ENCODE measurements at regions not wholly inside any gene's neighbourhood (a gene's known extent, or its start where the extent isn't known, plus 50 kb on each side); places are given as distances from the start of the nearest gene placed in this dataset.

DNA sequence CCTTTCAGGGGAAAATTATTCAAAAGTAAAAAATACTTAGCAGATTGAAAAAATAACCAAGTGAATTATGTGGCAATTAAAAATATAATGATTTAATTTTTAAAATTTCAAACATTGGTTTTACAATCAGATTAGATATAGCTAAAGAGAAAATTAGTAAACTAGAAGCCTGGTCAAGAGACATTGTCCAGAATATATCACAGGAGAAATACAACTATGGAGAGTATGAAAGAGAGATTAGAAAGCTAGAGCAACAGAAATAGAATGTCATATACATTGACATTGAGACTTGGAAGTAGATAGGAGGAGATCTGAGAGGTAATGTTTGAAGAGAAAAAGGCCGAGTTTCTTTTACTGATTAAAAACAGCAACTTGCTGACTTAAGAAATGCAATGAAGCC lies 476.4 kb upstream of the SLC10A2 start:
- no peaks in the 10 kb centered on the region for H3K36me3 ChIP-seq
- H3K4me1 ChIP-seq (ENCODE audit: control insufficient read depth in 1 of 2, insufficient read depth in 1 of 2, low read depth in 1 of 2, low read length in 1 of 2): no peaks in the 10 kb centered on the region
- H3K9me3 ChIP-seq: no peaks in the 10 kb centered on the region
- H3K4me3 ChIP-seq (ENCODE audit: low read depth in 1 of 2, low read length in 1 of 2): no peak overlapping the region
- no peaks in the 10 kb centered on the region for H3K27me3 ChIP-seq
- TF ChIP-seq, protein P1, sequence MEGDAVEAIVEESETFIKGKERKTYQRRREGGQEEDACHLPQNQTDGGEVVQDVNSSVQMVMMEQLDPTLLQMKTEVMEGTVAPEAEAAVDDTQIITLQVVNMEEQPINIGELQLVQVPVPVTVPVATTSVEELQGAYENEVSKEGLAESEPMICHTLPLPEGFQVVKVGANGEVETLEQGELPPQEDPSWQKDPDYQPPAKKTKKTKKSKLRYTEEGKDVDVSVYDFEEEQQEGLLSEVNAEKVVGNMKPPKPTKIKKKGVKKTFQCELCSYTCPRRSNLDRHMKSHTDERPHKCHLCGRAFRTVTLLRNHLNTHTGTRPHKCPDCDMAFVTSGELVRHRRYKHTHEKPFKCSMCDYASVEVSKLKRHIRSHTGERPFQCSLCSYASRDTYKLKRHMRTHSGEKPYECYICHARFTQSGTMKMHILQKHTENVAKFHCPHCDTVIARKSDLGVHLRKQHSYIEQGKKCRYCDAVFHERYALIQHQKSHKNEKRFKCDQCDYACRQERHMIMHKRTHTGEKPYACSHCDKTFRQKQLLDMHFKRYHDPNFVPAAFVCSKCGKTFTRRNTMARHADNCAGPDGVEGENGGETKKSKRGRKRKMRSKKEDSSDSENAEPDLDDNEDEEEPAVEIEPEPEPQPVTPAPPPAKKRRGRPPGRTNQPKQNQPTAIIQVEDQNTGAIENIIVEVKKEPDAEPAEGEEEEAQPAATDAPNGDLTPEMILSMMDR (IDR thresholded peaks at IDR 0.05): no peak
- no peak overlapping the region for H3K27ac ChIP-seq

- H3K9me3 ChIP-seq: no peaks in the 10 kb centered on the region
- H3K4me1 ChIP-seq (ENCODE audit: control insufficient read depth in 1 of 2, insufficient read depth in 1 of 2, low read depth in 1 of 2, low read length in 1 of 2): no peaks in the 10 kb centered on the region
- no peak overlapping the region for H3K4me3 ChIP-seq (ENCODE audit: low read depth in 1 of 2, low read length in 1 of 2)
- H3K36me3 ChIP-seq: no peaks in the 10 kb centered on the region
- TF ChIP-seq, protein P1 (IDR thresholded peaks at IDR 0.05): no peak
- no peak overlapping the region for H3K27ac ChIP-seq
- no peaks in the 10 kb centered on the region for H3K27me3 ChIP-seq
Measured at GRCh38 chr13:103540382-103540765, 474.2 kb upstream of the SLC10A2 start.

- no peaks in the 10 kb centered on the region for H3K36me3 ChIP-seq
- no peak overlapping the region for H3K27ac ChIP-seq
- no peaks in the 10 kb centered on the region for H3K27me3 ChIP-seq
- no peak overlapping the region for H3K4me3 ChIP-seq (ENCODE audit: low read depth in 1 of 2, low read length in 1 of 2)
- H3K4me1 ChIP-seq (ENCODE audit: control insufficient read depth in 1 of 2, insufficient read depth in 1 of 2, low read depth in 1 of 2, low read length in 1 of 2): no peaks in the 10 kb centered on the region
- H3K9me3 ChIP-seq: no peaks in the 10 kb centered on the region
- TF ChIP-seq, protein P1 (IDR thresholded peaks at IDR 0.05): no peak
Measured at GRCh38 chr13:103539721-103540381, 473.6 kb upstream of the SLC10A2 start.

- Histone ChIP-seq H3K27ac (no peak overlapping the region), H3K36me3 (no peaks in the 10 kb centered on the region), H3K4me1 (ENCODE audit: control insufficient read depth in 1 of 2, insufficient read depth in 1 of 2, low read depth in 1 of 2, low read length in 1 of 2) (no peaks in the 10 kb centered on the region), H3K9me3 (no peaks in the 10 kb centered on the region), H3K4me3 (ENCODE audit: low read depth in 1 of 2, low read length in 1 of 2) (no peak overlapping the region), H3K27me3 (no peaks in the 10 kb centered on the region)
- TF ChIP-seq, protein P1 (IDR thresholded peaks at IDR 0.05): no peak
Measured at GRCh38 chr13:103539265-103539664, 473.0 kb upstream of the SLC10A2 start.

DNA sequence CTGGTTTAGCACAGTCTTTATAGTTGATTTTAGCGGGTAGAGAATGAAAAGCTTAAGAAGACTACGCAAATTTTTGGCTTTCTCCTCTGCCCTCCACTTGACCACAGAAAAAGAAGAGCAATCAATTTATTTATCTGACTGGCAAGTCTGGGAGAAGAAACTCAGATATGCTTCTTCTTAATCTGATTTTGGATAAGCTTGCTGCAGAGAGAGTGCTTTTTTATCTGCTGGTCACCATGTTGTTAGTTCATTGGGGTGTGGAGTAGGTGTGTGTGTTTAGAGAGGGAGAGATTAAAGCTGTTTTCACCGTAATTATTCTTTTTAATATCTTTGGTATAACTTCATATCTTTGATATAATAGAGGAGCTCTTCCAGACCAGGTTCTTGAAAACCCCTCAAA lies 471.4 kb upstream of the SLC10A2 start:
- H3K4me3 ChIP-seq (ENCODE audit: low read depth in 1 of 2, low read length in 1 of 2): no peak overlapping the region
- TF ChIP-seq, protein P1 (IDR thresholded peaks at IDR 0.05): no peak
- no peaks in the 10 kb centered on the region for H3K9me3 ChIP-seq

More for the DNA sequence above, 471.4 kb upstream of the SLC10A2 start:
- Histone ChIP-seq H3K27me3 (no peaks in the 10 kb centered on the region), H3K4me1 (ENCODE audit: control insufficient read depth in 1 of 2, insufficient read depth in 1 of 2, low read depth in 1 of 2, low read length in 1 of 2) (no peaks in the 10 kb centered on the region), H3K36me3 (no peaks in the 10 kb centered on the region), H3K27ac (no peak overlapping the region)

Data from neutrophil (primary cell).